ACHN (cell line): ENCODE measurements at regions not wholly inside any gene's neighbourhood (a gene's known extent, or its start where the extent isn't known, plus 50 kb on each side); places are given as distances from the start of the nearest gene placed in this dataset.

Experiments used
- DNase-seq: peaks from one replicate; pipeline ENCODE4 v3.0.0-alpha.2; 2015
- in situ Hi-C: cut with HindIII; loops from 2 replicates; pipeline ENCODE4 v1.10.0; 2017; ENCODE audit warnings: low sequenced_read_pairs, low pct_ligation_motif_present, low pct_unique_long_range_greater_than_20kb

DNA sequence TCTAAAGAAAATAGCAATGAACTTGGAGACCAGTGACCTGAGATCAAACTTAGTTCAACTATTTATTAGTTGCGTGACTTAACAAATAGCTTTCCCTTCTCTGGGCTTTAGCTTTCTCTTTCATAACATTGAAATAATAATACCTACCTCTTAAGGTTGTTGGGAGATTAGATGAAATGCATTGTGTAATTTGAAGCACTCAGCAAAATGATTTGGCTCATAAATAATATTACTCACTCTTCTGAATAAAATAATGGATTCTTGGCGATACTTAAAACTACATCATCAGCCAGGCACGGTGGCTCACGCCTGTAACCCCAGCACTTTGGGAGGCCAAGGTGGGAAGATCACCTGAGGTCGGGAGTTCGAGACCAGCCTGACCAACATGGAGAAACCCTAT is 556.2 kb upstream of the JARID2 start:
- in situ Hi-C loops, result no loop called here
- DNase-seq, result no peak

DNA sequence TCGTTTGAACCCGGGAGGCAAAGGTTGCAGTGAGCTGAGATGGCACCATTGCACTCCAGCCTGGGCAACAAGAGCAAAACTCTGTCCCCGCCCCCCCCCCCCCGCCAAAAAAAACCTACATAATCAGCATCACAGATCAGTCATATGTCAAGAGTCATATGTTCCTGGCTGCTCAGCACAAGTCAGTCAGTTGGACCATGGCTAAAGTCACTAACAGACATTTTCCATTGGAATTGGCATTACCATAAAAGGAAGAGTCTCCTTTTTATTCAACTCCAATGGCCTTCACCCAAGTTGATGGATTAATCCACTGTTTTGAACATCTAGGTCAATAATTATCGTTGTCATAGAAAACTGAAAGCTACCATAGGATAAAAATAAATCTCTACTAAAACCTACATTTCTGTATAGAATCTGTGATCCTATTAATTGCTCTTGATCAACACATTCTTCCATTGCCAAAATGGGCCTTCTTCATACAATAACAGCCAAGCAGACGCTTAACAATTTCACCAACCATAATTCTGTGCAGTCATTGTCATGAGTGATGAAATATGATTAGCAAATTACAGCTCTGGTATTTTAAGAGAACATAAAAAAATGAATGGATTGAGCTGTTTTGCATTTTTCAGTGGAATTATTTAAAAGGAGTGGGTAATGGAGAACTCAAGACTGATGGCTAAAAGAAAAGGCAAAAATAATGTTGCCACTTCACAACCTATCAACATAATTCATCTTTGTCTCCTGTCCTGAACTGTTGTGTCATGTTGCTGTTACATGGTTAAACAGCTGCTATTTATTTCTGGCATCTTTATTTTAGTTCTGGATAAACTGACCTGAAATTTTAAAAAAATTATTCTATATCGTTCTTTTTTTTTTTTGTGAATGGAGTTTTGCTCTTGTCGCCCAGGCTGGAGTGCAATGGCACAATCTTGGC is 555.5 kb upstream of the JARID2 start:
- no peak for DNase-seq
- in situ Hi-C loops, result no loop called here

DNA sequence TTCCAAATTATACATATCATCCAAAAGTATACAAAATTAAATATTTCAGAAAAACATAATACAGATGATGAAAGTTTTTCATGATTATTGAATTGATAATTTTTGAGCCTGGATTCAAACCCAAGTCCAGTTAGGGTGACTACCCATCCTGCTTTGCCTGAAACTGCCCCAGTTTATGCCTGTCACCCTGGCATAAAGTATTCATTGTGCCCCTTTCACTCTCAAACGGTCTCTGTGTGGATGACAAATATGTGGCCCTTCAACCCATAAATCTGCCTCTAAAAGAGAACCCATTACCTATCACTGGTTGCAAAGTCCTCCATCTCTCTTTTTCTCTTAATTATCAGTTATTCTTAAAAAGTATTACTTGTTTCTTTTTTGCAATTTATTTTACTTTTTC is 553.7 kb upstream of the JARID2 start:
- in situ Hi-C loops, result no loop called here
- DNase-seq, result no peak

DNA sequence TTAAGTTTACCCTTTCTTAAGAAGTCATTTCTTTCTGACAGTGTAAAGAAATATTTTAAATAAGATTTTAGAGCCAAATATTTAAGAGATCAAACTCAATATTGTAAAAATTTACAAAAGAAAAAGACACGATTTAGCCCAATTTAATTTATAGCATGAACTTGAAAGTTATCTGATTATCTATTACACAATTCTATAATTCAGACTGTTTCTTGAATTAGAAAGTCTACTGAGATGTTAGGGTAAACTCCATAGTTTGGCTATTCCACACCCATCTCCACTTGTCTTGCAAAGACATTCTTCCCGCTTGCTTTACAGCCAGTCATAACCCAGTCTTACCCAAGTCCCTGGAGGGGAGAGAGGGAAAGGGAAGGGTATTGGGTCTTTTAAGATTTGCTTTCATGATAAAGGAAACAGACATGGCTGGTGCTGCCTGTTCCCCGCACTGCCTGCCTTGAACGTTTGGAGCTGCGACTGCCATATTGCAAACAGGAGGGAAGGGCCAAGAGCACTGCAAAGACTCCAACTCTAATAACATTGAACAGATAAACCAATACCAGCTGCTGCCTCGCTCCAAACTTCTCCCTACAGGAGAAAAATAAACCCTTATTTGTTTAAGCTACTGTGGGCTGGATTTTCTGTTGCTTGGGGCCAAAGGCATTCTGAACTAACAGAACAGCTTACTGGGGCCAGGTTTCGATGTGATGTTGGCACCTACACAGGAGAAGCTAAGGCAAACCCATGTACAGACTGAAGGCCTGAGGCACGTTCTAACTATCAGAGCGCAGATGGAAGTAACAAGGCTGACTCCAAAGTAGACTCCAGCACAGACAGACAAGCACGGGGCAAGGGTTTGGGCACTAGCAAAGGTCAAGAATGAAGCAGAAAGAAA is 552.3 kb upstream of the JARID2 start:
- no peak for DNase-seq
- in situ Hi-C loops, result no loop called here

DNA sequence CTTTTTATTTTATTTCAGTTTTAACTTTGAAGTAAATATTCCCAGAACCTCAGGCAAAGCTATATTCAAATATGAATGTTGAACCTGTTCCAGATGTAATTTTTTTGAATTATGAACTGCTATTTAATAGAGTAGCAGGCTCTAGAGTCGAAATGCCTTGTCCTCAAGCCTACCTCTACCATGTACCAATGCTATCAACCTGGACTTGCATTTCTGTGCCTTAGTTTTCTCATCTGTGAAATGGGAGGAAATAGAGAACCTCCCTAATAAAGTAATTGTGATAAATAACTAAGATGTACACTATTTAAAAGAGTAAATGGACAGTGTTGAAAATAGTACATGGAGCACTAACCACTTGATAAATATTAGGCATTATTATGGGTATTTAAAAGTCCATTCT is 551.6 kb upstream of the JARID2 start:
- in situ Hi-C loops, result no loop called here
- no peak for DNase-seq

DNA sequence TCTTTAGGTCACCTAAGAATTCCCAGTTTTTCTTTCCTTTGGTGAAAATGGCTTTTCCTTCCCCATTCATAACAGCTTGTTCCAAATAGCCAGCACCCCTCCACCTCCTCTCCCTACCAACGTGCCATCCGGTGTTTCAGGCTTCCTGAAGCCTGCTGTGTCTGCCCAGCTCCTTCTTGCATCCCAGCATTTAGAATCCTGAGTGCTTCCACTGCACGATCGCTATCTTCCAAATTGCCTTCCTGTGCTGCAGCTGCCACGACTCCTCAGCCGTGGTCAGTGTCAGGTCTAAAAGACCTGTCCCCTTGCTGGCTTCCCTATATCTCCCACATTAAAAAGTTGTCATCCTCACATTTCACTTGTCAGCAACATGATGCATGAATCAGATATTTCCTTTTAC is 550.3 kb upstream of the JARID2 start:
- DNase-seq, result no peak
- in situ Hi-C loops, result no loop called here

DNA sequence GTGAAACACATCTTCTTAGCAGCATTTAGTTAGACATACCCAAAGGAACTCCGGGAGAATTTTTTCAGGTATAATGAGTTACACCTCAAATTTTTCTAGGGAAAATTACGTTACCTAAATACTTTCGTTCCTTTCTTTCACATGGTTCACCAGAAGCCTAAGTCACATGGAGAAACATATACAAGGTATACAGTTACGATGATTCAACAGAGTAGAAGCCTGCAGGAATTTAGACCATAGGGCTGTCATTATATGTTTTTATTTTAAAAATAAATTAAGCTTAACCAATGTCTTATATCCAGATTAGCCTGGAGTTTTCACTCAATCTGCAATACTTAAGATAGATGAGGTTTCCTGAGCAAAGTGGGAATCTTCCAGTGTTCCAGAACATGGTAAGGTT is 549.5 kb upstream of the JARID2 start:
- no peak for DNase-seq
- in situ Hi-C loops, result no loop called here

DNA sequence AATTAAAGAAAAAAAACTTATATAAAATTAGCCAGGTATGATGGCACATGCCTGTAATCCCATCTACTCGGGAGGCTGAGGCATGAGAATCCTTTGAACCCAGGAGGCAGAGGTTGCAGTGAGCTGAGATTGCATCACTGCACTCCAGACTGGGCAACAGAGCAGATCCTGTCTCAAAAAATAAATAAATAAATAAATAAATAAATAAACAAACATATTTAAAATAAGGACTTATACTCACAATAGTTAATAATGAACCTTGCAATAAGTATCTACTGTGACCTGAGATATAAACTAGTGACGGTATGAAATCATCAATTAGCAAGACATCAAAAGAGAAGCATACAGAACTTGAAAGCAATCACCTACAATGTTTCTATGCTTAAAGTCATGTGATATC is 548.4 kb upstream of the JARID2 start:
- DNase-seq, result no peak
- in situ Hi-C loops, result no loop called here

DNA sequence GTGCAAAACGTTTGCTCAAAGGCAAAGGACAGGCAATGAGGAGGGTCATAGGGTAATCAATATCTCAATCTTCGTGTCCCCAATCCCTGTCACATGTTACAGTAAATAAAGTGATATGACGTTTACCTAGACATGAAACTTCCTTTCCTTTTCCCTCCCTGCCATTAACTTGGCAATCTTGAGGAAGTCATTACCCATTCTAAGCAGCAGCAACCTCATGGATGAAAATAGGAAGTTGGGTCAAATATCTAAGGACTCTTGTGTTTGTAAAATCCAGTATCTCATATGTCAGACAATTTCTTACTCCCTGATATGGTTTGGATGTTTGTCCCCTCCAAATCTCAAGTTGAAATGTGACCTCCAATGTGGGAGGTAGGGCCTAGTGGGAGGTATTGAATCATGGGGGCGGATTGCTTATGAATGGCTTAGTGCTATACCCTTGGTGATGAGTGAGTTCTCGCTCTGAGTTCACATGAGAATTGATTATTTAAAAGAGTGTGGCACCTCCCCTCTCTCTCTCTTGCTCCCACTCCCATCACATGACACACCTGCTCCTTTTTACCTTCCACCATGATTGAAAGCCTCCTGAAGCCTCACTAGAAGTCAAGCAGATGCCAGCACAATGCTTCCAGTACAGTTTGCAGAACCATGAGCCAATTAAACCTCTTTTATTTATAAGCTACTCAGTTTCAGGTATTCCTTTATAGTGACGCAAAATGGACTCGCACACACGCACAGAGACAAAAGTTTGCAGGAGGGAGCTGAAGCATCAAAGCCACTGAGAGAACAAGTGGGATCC is 545.9 kb upstream of the JARID2 start:
- in situ Hi-C loops, result no loop called here
- DNase-seq, result no peak

DNA sequence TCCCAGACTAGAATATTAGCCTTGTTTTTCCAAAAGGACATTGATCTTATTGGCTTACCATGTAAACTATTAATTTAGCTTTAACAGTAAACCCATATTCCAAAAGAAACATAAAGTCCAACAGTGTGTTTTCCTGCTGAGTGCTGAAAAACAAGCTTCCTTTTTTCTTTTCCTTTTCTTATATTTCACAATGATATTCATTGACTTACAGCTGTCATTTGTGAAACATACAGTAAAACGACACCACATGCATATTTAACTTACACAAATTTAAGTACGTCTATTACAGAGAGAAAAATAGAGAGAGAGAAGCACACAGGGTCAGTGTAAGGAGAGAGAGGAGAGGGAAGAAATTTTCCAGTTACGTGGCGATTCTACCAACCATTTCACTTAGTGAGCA is 543.9 kb upstream of the JARID2 start:
- in situ Hi-C loops, result no loop called here
- no peak for DNase-seq

DNA sequence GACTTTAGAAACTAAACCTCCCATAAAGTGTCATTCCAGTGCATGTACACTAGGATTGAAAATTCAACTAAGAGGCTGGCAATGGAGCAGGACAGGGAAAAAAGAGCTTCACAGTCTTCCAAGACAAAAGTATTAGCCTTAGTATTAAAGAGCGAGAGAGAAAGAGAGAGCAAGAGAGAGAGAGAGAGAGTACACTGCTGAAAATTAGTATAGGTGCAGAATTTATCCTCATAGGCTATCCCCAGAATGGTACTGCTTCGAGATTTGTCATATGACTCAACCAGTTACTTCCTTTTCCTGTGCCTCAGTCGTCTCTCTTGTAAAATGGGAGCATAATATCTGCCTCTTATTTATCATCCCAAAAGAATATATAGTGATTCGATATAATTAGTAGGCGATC is 543.2 kb upstream of the JARID2 start:
- in situ Hi-C loops, result no loop called here
- no peak for DNase-seq

DNA sequence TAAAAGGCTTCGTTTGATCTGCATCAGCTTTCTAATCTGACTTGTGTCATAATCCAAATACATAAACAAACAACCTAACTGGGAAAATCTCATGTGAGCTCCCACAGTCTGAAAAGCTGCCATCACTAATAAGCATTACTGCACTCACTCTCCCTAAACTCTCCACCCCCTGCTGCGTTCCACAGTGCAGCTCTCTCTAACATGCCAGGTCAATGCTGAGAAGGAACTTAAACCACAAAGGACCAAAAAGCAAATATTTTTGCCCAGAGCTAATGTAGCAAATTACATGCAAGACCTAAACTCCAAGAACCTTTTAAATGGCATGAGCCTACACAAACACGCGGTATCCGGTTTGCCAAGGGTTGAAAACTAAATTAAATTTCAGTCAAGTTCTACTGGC is 542.3 kb upstream of the JARID2 start:
- in situ Hi-C loops, result no loop called here
- no peak for DNase-seq

DNA sequence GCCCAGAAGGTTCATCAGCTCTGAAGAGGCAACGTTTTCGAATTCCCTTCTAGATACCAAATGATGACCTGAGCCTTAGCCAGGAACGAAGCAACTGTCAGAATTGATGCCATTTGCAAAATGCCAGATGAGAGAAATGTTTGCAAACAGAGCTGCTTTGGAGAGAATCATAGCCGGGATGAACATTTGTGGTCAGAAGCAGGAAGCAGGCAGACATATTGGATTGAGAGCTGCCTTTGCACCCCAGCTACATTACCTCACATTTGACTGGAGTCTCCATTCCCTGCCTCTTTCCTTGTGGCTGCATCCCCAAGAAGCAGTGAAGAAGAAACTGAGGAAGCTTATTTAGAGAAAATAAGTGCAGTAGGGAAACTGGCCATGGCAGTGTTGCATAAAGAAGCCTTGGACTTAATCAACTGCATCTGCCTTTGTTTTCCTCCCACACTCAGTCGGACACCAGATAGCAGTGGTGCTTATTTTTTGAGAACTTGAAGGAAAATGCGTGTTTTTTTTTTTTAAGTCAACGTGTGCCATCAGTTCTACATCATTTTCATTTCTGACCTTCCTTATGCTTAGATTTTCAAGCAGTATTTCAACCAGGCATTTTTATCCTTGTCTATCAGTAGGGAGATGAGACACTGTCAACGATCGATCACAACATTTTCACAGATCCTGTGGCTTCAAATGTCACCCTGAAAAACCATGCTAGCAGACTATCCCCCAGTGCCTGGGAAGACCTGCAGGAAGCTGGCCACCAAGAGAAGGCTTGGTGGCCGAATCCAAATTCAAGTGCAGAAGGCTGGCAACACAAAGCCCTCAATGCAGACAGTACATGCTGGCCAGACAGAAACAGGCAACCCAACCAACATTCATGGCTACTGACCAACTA is 541.2 kb upstream of the JARID2 start:
- in situ Hi-C loops, result no loop called here
- DNase-seq, result no peak

DNA sequence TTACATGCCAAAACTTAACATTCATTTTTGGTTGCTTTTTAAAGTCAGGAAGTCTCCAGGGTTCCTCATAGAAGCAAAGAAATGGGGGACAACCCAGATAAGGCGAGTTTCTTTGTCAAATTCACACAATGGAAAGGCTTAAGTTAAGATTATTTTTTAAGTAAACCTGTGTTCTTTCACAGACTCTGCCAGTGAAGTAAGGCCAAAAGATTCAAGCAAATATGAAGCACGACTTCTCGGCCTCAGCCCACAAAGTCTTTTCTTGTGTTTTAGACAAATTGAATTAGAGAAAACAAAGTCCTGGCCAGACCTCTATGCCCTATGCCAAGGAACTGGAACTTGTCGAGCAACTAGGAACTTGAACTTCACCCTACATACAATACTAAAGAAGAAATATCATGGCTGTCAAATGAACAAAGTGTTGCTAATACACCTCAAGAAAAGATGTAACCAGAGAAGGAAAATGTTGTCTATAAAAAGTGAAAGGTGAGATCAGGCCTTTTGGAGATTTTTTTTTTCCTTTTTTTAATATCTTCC is 540.0 kb upstream of the JARID2 start:
- no peak for DNase-seq
- in situ Hi-C loops, result no loop called here

DNA sequence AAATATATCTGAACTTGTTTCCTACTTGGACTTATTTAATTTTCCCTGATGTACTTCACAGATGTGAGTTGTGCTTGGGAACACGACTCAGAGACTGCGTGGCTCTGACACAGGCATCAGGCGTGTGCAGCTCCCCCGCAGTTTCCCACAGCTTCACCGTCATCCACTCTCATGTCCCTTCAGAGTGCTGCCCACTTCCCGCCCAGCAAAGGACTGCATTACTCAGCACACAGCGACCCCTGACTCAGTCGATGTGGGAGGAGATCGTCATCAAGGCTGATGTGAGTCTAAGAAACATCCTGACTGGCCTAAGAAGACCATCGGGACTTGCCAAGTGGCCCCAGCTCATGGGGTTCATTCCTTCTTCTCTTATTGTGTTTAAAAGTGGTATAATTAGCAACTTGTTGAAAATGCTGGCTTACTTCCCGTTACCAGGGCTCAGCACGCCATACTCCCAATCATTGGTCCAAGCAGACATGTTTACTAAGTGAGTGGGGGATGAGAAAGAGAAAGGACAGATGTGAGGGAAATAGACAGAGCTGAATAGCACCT is 539.4 kb upstream of the JARID2 start:
- no peak for DNase-seq
- in situ Hi-C loops, result no loop called here

DNA sequence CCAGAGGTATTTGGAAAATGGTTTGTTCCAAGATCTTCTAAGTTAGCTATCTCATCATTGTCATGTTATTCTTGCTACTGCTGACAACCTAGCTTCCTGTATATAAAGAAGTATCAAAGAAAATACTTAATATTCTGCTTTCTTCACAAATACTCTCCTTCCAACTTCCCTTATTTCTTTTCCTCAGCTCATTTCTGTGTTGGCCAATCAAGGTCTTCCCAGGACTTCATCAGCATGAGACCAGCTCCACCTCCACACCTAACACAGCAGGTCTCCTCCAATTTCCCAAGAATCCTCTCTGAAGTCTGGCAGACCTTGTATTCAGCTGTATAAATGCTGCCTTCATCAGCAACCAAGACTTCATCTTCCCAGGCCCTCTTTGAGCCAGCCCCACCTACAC is 538.6 kb upstream of the JARID2 start:
- DNase-seq, result no peak
- in situ Hi-C loops, result no loop called here

DNA sequence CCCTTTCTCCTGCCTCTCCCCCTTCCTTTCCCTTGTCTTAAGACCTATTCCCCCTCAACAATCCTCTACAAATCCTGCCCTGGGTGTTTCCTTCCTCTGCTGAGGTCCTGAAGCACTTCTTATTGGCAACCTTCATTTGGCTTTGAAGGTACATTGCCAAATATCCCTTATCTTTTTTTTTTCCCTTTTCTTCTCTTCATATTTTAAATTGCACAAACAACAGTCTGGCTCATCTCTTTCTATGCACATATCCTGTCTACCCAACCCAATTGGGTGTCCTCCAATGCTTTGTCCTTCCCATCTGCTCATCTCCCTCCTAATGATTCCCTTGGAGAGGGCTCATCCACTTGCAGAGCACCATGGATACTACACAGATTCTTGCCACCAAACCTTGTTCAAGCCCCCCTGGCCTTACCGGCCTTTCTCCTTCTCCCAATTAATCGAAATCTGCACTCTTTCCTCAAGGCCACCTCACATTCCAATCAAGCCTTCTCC is 537.9 kb upstream of the JARID2 start:
- DNase-seq, result no peak
- in situ Hi-C loops, result no loop called here
